Dedifferentiated amniotic fluid mesenchymal stem cell (primary cell): ENCODE measurements at regions not wholly inside any gene's neighbourhood (a gene's known extent, or its start where the extent isn't known, plus 50 kb on each side); places are given as distances from the start of the nearest gene placed in this dataset.
"Not testable (repeated sequence)": the region's sequence is repeated elsewhere in the genome, so short reads cannot be mapped to it uniquely, and the experiment has no call there.

ENCODE experiments used
- DNase-seq: peaks from one replicate; pipeline ENCODE4 v3.0.0-alpha.2; 2016; ENCODE audit errors: extremely low spot score

DNA sequence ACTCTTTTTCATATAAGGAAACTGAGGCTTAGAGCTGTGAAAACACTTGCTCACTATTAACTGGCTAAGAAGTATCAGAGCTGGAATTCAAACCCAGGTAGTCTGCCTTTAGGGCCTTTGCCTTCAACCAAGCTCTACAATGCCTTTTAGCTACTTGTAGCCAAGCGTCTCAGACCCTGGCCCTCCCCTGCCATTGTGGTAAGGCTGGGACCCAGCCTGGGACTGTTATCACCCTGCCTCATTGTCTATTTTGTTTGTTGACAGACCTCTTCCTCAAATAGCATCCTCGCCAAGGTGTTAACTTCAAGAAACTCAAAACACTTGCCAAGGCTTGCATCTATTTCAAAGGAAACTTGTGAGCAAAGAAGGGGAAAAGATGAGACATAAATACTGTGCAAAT lies 76.7 kb upstream of the CD28 start:
- DNase-seq: no peak

DNA sequence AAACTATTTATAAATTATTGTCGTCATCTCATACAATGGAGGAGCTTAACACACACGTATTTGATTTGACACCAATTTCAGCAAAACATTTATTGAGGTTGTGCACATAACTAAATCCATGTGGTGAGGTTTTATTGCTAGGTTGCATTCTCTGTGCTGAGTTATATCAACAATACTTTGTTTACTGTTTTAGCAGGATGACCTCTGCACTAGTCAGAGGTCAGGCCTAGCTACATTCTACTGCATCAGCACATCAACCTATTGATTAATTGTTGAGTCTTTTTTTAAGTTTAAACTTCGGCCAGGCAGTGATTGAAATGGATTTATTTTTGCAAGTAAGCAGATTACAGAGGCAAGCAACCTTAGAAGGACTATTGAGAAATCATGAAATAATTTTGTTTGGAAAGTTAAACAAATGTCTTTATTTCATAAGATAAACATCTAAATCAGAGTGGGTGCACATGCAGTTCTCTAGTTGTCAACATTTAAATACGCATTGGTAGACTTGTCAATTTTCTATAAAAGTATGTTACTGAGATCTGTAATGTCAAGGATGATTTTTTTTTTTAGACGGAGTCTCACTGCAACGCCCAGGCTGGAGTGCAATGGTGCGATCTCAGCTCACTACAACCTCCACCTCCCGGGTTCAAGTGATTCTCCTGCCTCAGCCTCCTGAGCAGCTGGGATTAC lies 75.2 kb upstream of the CD28 start:
- DNase-seq: no peak

DNA sequence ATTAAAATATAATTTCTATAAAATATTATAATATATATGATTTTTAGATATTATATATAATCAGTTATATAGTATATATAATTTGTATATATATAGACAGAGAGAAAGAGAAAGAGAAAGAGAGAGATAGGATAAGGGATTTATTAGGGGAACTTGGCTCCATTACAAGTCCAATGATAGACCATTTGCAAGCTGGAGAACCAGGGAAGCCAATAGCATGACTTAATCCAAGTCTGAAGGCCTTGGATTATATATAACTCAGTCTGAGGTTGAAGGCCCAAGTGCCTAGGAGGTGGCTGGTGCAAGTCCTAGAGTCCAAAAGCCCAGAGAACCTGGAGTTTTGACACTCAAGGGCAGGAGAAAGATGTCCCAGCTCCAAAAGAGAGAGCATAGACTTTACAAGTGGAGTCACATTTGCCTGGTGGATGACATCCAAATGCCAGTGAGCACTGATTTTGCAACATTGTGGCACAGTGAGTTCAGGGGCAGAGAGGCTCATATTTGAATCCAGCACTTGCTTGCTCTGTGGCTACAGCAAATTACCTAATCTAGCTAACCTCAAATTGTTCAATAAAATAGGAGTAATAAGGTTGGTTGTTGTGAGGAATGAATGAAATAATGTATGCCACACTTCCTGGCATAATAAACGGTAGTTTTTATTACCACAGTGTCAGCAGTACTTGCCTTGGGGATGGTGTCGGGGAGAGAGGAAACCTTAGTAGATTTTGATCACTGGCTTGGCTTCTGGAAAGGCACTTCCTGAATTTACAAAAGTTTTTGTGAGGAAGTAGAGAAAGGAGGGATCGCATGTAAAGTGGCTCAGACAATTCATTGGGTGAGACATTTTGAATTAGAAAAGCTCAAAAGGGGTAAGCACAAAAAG lies 69.6 kb upstream of the CD28 start:
- DNase-seq: peak; percentile 38

DNA sequence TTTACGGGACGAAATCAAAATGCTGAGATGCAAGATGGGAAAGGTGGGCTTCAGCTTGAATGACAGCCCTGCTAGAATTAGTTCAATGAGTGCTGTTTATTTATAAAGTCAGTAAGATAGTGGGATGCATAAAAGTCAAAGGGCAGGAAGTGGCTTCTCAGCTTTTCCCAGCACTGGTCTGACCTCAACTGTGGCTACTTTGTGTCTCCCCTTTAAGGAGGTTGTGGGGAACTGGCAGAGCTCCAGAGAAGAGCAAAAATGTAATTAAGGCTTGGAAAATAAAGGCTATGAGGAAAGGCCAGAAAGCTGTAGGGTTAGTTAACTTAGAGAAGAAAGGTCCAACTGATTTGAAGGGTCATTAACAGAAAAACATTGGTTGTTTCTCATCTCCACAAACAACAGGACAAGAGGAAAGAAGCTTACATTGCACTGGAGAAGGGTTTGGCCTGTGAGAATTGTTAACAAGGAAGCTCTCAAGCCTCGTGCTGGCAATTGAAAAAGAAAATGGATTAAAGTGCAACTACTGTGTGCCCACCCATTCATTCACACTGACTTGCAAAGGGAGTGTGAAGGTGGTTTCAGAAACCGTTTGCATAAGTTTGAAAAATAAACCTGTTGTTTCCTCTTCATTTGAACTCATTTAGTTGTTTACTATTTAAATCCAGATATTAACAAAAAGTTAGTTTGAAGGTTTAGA lies 68.8 kb upstream of the CD28 start:
- no peak for DNase-seq

DNA sequence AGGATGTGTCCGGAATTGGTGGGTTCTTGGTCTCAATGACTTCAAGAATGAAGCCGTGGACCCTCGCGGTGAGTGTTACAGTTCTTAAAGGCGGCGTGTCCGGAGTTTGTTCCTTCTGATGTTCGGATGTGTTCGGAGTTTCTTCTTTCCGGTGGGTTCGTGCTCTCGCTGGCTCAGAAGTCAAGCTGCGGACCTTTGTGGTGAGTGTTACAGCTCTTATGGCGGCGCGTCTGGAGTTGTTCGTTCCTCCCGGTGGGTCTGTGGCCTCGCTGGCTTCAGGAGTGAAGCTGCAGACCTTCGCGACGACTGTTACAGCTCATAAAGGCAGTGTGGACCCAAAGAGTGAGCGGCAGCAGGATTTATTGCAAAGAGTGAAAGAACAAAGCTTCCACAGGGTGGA lies 64.6 kb upstream of the CD28 start:
- not testable (repeated sequence) for DNase-seq

DNA sequence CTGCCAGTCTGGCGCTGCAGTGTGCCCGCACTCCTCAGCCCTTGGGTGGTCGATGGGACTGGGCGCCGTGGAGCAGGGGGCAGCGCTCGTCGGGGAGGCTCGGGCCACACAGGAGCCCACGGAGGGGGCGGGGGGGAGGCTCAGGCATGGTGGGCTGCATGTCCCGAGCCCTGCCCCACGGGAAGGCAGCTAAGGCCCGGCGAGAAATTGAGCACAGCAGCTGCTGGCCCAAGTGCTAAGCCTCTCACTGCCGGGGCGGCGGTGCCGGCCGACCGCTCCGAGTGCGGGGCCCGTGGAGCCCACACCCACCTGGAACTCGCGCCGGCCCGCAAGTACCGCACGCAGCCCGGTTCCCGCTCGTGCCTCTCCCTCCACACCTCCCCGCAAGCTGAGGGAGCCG lies 63.6 kb upstream of the CD28 start:
- DNase-seq: not testable (repeated sequence)

DNA sequence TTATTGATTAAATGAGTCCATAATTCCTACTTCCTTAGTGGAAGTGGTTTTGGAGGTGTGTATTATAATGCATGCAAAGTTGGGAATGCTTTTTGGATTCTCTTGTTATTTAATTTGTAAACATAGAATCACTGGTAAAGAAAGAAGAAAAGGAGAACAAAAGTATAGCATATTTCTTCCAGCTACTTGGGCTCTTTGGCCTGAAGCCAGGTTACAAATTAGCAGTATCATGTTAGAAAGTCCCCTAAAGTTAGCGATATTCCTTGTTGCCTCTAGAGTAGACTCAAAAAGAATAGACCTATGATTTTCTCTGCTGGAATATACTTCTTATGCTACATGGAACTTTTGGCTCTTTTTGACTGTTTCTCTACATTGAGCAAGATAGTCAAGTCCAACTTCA lies 60.6 kb upstream of the CD28 start:
- DNase-seq: no peak

DNA sequence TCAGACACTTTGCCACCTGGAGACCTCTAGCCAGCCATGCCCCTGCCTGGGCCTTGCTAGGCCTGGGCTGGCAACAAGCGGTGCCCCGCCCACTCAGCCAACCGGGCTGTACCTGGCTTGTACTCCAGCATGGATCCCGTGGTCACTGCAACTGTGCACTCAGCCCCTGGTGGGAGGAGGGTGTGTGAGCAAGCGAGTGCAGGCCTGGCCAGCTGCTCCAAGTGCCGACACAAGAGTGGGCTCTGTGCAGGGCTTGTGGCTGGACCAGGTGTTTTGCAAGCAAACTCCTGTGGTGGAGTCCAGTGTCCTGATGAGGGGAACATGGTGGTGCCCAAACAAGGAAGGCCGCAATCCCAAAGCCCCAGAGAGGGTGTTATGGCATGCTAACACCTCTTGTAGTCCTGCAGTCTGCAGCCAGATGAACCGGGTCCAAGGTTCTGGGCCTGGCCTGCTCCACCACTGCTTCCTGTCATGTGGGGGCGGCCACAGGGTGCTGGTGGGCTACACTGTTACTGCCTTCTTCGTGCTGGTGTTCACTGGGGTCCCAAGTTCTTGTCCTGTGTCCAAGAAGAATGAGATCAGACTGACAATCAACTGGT lies 60.1 kb upstream of the CD28 start:
- no peak for DNase-seq

DNA sequence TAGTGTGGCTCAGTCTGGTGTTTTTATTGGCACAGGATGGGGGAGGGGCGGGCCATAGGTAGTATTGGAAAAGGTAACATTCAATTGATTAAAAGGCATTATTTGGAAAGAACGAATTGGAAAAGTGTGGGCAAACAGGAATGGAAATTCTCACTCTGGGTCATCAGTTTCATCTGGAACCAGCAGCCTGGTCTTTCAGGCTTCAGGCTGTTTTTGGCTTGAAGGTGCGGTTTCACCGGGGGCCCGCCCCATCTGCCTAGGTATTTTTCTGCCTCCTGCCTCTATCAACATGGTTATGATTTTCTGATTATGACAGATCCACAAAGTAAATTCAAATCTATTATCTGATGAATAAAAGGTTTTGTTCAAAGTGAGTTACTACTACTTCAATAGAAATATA lies 59.5 kb upstream of the CD28 start:
- DNase-seq: no peak

DNA sequence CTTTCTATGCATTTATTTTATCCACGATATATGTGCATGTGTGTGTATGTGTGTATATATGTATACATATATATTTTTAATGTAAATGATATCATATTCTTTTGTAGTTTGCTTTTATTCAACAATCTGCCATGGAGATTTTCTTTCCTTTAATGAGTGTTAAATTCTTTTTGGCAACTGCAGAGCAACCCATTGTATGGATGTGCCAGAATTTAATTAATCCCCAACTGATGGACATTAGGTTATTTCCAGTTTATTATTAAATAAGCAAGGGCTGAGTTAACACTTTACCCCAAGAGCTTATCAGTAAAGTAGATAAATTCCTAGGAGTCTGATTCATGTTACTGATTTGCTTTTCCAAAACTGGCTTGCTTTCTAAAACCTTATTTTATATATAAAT lies 58.9 kb upstream of the CD28 start:
- no peak for DNase-seq

DNA sequence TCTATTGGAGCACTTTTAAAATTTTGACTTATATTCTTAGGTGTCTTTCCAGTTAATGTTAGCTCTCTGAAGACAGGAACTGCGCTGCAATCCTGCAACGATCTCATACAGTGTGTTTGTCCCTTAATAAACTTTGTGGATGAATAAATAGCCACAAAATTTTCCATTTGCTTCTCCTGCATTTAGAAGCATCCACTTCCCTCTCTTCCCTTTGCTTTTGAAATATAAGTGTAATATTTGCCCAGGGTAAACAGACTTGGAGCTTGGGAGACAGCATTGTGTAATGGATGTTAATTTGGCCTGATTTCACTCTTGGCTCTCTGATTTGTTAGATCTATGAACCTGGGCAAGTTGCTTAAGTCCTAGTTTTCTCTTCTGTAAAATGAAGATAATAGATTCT lies 58.2 kb upstream of the CD28 start:
- DNase-seq: no peak

DNA sequence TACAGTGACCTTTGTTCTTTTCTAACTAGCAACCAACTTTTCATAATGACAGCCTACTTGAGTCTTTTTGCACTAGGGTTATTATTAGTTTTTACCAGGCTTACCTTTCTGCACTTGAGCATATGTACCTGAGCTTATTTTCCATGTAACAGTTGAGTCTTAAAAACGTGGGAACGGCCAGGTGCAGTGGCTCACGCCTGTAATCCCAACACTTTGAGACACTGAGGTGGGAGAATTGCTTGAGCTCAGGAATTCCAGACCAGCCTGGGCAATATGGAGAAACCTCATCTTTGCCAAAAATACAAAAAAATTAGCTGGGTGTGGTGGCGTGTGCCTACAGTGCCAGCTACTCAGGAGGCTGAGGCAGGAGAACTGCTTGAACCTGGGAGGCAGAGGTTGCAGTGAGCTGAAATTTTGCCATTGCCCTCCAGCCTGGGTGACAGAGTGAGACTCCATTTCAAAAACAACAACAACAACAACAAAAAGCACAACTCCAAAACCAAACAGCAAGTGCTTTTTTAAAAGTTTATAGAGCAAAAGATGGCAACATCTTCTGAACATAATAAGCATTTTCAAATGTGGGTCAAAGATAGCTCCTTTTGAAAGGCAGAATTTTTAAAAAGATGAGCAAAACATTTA lies 57.1 kb upstream of the CD28 start:
- no peak for DNase-seq

DNA sequence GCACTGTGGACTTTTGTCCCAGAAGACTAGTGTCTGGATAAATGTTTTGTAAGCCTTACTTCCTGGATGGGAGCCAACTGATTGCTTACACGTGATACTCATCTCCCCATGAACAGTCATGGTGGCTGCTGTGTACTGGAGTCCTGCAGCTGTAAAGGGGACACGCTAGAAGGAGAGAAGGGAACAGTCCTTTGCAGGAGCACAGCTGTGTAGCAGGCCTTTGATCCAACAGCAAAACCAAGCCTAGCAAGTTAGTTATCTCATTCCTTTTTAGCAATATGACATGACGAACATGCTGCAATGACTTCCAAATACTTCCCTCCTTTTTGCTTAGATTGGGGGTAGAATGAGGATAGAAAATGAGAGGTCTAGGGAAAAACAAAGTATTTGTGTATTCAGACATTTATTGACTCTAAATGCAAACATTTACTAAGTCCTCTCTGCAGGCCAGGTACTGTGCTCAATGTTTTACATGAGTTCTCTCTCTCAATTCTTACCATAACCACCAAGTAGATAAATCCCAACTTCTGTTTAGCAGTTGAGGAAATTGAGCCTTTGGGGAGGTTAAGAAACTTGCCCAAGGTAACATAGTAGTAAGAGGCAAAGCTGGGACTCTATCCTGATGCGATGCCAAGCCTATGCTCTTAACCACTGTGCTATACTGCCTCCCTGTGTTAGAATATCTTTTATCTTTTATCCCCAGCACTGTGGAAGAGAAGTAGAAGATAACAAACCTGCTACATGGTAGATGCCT lies 55.4 kb upstream of the CD28 start:
- DNase-seq: peak; percentile 55

DNA sequence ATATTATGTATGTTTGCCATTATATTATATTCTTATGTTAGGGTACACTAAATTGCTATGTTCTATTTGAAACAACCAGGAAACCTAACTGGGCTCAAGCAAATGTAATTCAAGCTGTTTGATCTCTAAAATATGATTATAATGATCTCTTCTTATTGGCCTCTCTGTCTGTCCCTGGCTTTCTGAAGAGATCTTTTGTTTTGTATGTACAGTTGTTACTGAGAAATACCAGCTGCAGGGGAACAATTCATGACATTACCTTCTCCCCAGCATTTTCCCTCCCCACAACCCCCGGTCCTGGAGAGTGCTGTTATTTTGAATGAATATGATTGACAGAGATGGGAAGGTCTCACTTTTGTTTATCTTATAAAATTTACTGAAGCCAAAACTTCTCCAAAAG lies 54.8 kb upstream of the CD28 start:
- no peak for DNase-seq

DNA sequence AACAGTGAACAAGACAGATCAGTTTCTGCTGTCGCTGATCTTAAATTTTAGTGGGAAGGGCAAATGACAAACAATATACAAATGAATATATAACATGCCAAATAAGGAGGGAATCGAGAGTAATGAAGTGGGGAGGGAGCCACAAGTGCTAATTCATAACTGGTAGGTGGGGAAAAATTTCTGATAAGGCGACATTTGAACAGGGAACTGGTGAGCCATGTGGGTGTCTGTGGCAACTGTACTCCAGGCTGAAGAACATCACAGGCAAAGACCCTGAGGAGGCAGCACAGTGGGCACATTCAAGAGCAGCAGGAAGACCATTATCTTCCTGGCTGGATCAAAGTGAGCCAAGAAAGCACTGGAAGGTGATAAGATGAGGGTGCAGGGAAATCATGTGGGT lies 51.6 kb upstream of the CD28 start:
- DNase-seq: no peak

DNA sequence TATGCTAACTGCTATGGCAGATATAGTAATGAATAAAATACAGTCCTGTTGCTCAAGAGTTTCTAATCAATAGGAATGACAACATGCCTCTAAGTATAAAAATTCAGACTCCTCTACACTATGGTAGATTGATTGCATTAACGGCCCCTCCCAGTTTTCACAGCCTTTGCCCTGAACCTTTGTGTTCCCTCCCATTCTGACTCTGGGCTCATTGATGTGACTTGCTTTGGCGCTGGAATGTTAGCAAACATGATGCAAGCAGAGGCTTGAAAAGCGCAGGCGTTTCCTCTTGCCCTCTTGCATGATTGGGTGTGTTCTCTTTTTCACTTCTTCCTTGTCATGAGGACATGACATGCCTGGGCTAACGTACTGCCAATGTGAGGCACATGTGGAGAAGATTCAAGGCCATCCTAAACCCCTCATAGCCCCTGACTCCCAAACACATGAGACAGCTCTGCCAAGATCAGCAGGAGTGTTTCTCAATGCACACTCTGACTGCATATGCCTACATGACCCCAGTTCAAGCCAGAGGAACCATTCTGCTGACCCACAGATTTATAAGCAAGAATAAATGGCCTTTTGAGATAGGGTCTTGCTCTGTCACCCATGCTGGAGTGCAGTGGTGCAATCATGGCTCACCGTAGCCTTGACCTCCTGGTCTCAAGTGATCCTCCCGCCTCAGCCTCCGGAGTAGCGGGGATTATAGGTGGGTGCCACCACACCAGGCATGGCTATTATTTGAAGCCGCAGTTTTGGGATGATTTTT lies 49.7 kb upstream of the CD28 start:
- DNase-seq: no peak
